BJ (cell line): ENCODE measurements at regions not wholly inside any gene's neighbourhood (a gene's known extent, or its start where the extent isn't known, plus 50 kb on each side); places are given as distances from the start of the nearest gene placed in this dataset.
A peak's percentile ranks its signal among the peaks of the same experiment; 100 is the strongest.

Source experiments
- CTCF ChIA-PET: fragments of 350-600 bp; formaldehyde crosslinking; extraction: SDS; loops from one replicate; lab custom pipeline; 2021; ENCODE audit warnings: antibody characterized with exemption, inconsistent platforms; lab: Yijun Ruan, JAX
- POLR2A ChIA-PET: fragments of 300-600 bp; sonication (Branson Sonifier 250); formaldehyde crosslinking; extraction: SDS; loops from one replicate; lab custom pipeline; 2021; ENCODE audit warnings: antibody characterized with exemption; lab: Charles Lee
- DNase-seq: peaks from one replicate; pipeline ENCODE4 v3.0.0-alpha.2; 2011; ENCODE audit warnings: low read depth
- H3K27me3 ChIP-seq: 2 replicates; pipeline ENCODE4 v1.6.0; 2011; ENCODE audit warnings: low read length; ENCODE audit not compliant: control insufficient read depth, insufficient read depth
- H3K36me3 ChIP-seq: 2 replicates; pipeline ENCODE4 v1.5.1; 2011; ENCODE audit warnings: low read length; ENCODE audit not compliant: control insufficient read depth, insufficient read depth
- H3K4me3 ChIP-seq: 2 replicates; pipeline ENCODE4 v1.5.1; 2011; ENCODE audit warnings: low read depth, mild to moderate bottlenecking, control low read depth, low read length
- TF ChIP-seq, protein P1 (sequence below): IDR thresholded peaks from 2 replicates; pipeline ENCODE4 v1.5.1; 2011; ENCODE audit warnings: low read depth, mild to moderate bottlenecking, control low read depth, inconsistent platforms, low read length, moderate library complexity; ENCODE audit not compliant: insufficient read depth

DNA sequence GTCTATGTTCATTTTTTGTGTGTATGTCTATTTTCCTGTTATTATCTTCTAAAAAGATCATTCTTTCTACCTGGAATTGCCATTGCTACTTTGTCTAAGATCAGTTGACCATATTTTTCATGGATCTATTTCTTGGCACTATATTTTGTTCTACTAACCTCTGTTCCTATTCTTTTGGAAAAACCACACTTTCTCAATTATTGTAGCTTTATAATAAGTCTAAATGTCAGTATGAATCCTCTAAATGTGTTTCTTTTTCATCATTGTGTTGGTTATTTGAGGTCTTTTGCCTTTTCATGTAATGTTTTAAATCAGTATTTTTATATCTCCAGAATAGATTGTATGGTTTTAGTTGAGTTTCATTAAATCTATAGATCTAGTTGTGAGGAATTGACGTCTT, 798.3 kb downstream of the FAT4 start:
- TF ChIP-seq, protein P1, sequence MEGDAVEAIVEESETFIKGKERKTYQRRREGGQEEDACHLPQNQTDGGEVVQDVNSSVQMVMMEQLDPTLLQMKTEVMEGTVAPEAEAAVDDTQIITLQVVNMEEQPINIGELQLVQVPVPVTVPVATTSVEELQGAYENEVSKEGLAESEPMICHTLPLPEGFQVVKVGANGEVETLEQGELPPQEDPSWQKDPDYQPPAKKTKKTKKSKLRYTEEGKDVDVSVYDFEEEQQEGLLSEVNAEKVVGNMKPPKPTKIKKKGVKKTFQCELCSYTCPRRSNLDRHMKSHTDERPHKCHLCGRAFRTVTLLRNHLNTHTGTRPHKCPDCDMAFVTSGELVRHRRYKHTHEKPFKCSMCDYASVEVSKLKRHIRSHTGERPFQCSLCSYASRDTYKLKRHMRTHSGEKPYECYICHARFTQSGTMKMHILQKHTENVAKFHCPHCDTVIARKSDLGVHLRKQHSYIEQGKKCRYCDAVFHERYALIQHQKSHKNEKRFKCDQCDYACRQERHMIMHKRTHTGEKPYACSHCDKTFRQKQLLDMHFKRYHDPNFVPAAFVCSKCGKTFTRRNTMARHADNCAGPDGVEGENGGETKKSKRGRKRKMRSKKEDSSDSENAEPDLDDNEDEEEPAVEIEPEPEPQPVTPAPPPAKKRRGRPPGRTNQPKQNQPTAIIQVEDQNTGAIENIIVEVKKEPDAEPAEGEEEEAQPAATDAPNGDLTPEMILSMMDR: no peak
- ChIA-PET POLR2A (no interaction called here), CTCF (no interaction called here)
- no peak for DNase-seq
- Histone ChIP-seq H3K36me3 (no peaks in the 10 kb centered on the region), H3K27me3 (no peaks in the 10 kb centered on the region), H3K4me3 (no peak overlapping the region)

- POLR2A ChIA-PET: no interaction called here
- H3K36me3 ChIP-seq: no peaks in the 10 kb centered on the region
- DNase-seq: no peak
- TF ChIP-seq, protein P1: no peak
- CTCF ChIA-PET: no interaction called here
- H3K27me3 ChIP-seq: no peaks in the 10 kb centered on the region
- H3K4me3 ChIP-seq: no peak overlapping the region
Observed at GRCh38 chr4:126123611-126124325, 809.0 kb downstream of the FAT4 start.

DNA sequence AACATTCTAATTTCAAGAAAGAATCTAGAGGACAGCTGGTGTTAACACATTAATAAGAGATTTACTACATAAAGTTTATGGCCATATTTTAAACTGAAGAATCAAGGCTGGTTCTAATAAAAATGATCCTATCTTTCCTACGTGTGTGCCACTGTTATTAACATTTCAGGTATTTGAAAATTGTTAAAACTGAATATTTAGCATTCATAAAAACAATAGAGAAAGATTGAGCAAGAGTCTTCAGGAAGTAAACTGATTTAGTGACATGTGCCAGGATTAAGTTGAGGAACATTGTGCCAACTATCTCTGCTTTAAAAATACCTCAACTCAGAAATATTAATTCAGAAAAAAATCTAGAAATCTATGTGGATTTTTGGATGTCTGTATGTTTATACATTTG, 810.1 kb downstream of the FAT4 start:
- Histone ChIP-seq H3K4me3 (no peak overlapping the region), H3K36me3 (no peaks in the 10 kb centered on the region), H3K27me3 (no peaks in the 10 kb centered on the region)
- POLR2A ChIA-PET: no interaction called here
- TF ChIP-seq, protein P1: no peak
- CTCF ChIA-PET: no interaction called here
- DNase-seq: no peak

DNA sequence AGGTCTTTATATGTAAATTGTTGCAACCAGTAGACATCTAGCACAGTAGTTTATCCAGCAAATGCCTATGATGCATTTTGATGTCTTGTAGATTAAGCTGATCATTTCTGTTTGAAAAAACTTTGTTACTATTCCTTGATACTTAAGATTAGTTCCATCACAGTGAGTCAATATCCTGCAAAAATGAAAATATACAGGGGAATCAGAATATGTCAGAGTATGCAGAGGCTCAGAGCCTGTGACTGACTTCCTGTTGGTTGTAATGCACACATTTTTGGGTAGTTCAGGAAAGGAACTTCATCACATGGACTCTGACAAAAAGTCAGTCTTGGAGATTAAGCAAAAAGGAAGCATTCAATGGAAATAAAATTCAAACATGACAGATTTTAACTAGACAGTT, 815.5 kb downstream of the FAT4 start:
- H3K4me3 ChIP-seq: no peak overlapping the region
- DNase-seq: no peak
- ChIA-PET CTCF (no interaction called here), POLR2A (no interaction called here)
- H3K36me3 ChIP-seq: no peaks in the 10 kb centered on the region
- no peaks in the 10 kb centered on the region for H3K27me3 ChIP-seq
- TF ChIP-seq, protein P1: no peak

DNA sequence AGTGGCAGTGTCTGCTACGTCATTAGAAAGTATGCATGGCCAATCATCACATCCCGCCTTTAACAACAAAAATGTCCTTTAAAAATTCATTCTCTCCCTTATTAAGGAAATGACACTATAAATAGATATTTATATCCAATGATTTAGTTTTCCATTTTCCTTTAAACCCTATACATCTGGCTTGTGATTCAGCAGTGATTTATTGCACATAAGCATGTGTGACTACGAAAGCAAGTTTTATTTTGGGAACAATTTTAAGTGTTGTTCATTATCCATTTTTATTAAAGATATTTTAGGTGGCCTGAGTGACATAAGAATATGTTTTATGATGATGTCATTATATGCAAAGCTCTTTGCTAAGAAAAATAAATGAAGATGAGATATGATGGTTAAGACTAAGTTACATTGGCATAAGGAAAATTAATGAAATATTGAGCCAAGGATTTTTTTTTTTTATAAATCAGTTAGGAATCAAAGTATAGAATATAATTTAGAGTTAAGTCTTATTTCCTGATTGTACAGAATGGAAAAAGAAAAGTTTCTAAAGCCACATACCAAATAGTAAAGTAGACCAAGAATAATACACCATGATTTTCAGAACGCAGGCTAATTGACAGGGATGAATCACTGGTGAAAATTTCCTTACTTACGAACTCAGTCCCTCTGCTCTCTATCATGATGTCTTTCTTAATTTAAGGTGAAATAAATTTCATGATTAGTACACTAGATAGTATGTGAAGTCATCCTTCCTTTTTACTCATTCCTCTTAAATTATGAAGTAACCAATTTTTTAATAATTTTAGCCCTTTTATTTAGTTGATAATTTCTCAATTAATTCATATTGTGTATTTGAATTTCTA, 822.4 kb downstream of the FAT4 start:
- CTCF ChIA-PET: no interaction called here
- TF ChIP-seq, protein P1: no peak
- peak; percentile 48 for DNase-seq

More for the DNA sequence above, 822.4 kb downstream of the FAT4 start:
- POLR2A ChIA-PET: no interaction called here
- Histone ChIP-seq H3K4me3 (no peak overlapping the region), H3K27me3 (no peaks in the 10 kb centered on the region), H3K36me3 (no peaks in the 10 kb centered on the region)
